H1 (cell line): ENCODE measurements at regions not wholly inside any gene's neighbourhood (a gene's known extent, or its start where the extent isn't known, plus 50 kb on each side); places are given as distances from the start of the nearest gene placed in this dataset.

Experiments
- CBX5 ChIP-seq: fragments of 300-800, 300-1000 bp; sonication (generic); IDR thresholded peaks from 2 replicates; pipeline ENCODE4 v1.7.1; 2016; ENCODE audit warnings: antibody characterized with exemption, low read length, low read depth
- CBX8 ChIP-seq: fragments of 300-800, 300-1000 bp; sonication (generic); IDR thresholded peaks from 2 replicates; pipeline ENCODE4 v1.7.1; 2016; ENCODE audit warnings: low read depth, low read length, borderline replicate concordance
- CHD7 ChIP-seq: fragments of 300-600 bp; sonication (generic); IDR thresholded peaks from 2 replicates; pipeline ENCODE4 v1.7.1; 2012; ENCODE audit warnings: low read length, moderate library complexity, mild to moderate bottlenecking, inconsistent platforms; ENCODE audit not compliant: insufficient replicate concordance
- EZH2 ChIP-seq: fragments of 200-600 bp; sonication (generic); IDR thresholded peaks from 2 replicates; pipeline ENCODE4 v1.7.1; 2012; ENCODE audit warnings: low read depth, mild to moderate bottlenecking, moderate library complexity, low read length, inconsistent platforms; ENCODE audit not compliant: severe bottlenecking
- HDAC2 ChIP-seq, 2 experiments: fragments of 300-600 bp in 1 of 2; sonication (generic) in 1 of 2; IDR thresholded peaks; 2 replicates each; pipeline ENCODE4 v1.6.1; 2011 to 2012; ENCODE audit warnings: low read depth in 2 of 2, low read length in 2 of 2, mild to moderate bottlenecking in 2 of 2, moderate library complexity in 2 of 2, borderline replicate concordance in 1 of 2, inconsistent platforms in 1 of 2
- KDM5A ChIP-seq: fragments of 200-600 bp; IDR thresholded peaks from 2 replicates; pipeline ENCODE4 v1.7.1; 2012; ENCODE audit warnings: mild to moderate bottlenecking, low read length, inconsistent platforms, mixed read lengths
- POLR2A ChIP-seq, 2 experiments: IDR thresholded peaks; 1 replicate in 1 of 2; 2 replicates in 1 of 2; pipeline ENCODE4 v1.6.1; 2011; ENCODE audit warnings: low read depth in 2 of 2, low read length in 2 of 2, mild to moderate bottlenecking in 2 of 2; ENCODE audit errors: control extremely low read depth in 1 of 2
- RAD21 ChIP-seq, 2 experiments: IDR thresholded peaks in 1 of 2; conservative IDR thresholded peaks in 1 of 2; 2 replicates each; pipeline ENCODE4 v1.6.1; 2011; ENCODE audit warnings: low read depth in 2 of 2, low read length in 2 of 2, improper control_type of control experiment in 1 of 2, inconsistent platforms in 1 of 2, mild to moderate bottlenecking in 1 of 2, moderate library complexity in 1 of 2
- SIX5 ChIP-seq: IDR thresholded peaks from 2 replicates; pipeline ENCODE4 v1.6.1; 2011; ENCODE audit warnings: mild to moderate bottlenecking, low read depth, low read length
- SUZ12 ChIP-seq: fragments of 200-600 bp; sonication (generic); IDR thresholded peaks from 2 replicates; pipeline ENCODE4 v1.6.1; 2012; ENCODE audit warnings: mild to moderate bottlenecking, inconsistent platforms, low read length, moderate library complexity, mixed read lengths
- TEAD4 ChIP-seq: IDR thresholded peaks from 2 replicates; pipeline ENCODE4 v1.6.1; 2012; ENCODE audit warnings: low read depth, low read length, inconsistent platforms, mixed read lengths
- TF ChIP-seq, protein P1 (sequence below): IDR thresholded peaks from 2 replicates; pipeline ENCODE4 v1.6.1; 2012; ENCODE audit warnings: inconsistent platforms

- no peak for TF ChIP-seq CHD7
- TF ChIP-seq CBX8 = no peak
- TF ChIP-seq RAD21 (IDR thresholded peaks at IDR 0.05 in 1 of 2, conservative IDR thresholded peaks at IDR 0.05 in 1 of 2; ENCODE audit: low read depth in 2 of 2, low read length in 2 of 2) = no peak
- TF ChIP-seq, protein P1, sequence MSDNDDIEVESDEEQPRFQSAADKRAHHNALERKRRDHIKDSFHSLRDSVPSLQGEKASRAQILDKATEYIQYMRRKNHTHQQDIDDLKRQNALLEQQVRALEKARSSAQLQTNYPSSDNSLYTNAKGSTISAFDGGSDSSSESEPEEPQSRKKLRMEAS = no peak
- no peak for TF ChIP-seq KDM5A
- TF ChIP-seq POLR2A (IDR thresholded peaks at IDR 0.05; ENCODE audit: control extremely low read depth in 1 of 2, low read depth in 2 of 2, low read length in 2 of 2) = no peak
- no peak for TF ChIP-seq TEAD4
- TF ChIP-seq EZH2 = no peak
- TF ChIP-seq SUZ12 = no peak
- no peak for TF ChIP-seq HDAC2 (IDR thresholded peaks at IDR 0.05; ENCODE audit: borderline replicate concordance in 1 of 2, low read depth in 2 of 2, low read length in 2 of 2)
- no peak for TF ChIP-seq CBX5
- TF ChIP-seq SIX5 = no peak
Observed at GRCh38 chr2:63668000-63668399, 79.2 kb downstream of the MDH1 start (continued).
